Lower leg skin (tissue), 3 donors: ENCODE measurements at regions not wholly inside any gene's neighbourhood (a gene's known extent, or its start where the extent isn't known, plus 50 kb on each side); places are given as distances from the start of the nearest gene placed in this dataset.

ENCODE experiments used
- POLR2A ChIP-seq, 2 donors: fragments of 450-650 bp; IDR thresholded peaks; one replicate each; pipeline ENCODE4 v1.6.1; 2016 to 2017; ENCODE audit warnings: antibody characterized with exemption in 2 of 2, mild to moderate bottlenecking in 1 of 2, moderate library complexity in 1 of 2
- TF ChIP-seq, protein P1 (sequence below), 3 donors: fragments of 450-650 bp; IDR thresholded peaks; one replicate each; pipeline ENCODE4 v1.5.1; 2016; ENCODE audit warnings: antibody characterized with exemption in 3 of 3, mild to moderate bottlenecking in 3 of 3, moderate library complexity in 2 of 3

DNA sequence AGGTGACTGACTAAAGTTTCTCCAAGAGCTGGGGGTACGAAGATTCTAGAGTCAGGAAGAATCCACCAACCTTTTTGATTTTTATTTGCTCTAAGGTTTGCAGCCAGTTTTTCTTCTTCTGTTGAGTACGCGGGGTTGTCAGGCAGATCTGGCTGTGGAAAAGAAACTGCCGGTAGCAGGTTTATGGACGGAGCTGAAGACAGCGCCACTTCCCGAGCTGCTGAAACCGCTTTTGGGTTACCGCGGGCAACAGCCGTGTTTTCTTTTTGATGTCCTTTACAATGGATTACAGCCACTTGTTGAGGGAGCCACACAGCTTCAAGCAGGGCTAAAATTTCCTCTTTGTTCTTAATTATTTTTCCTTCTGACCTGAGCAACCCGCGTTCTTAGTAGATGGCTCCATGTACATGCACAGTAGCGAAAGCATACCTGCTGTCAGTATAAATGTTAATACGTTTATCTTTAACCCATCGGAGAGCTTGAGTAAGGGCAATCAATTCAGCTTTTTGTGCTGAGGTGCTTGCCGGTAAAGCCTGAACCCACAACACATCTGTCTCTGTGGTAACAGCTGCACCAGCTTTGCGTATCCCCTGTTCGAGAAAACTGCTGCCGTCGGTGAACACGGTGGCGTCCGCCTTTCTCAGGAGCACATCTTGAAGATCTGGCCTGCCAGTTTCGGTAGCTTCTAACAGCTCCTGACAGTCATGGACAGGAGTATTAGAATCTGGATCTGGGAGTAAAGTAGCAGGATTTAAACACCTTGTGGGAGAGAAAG lies 674.3 kb downstream of the TMEM121 start:
- TF ChIP-seq, protein P1, sequence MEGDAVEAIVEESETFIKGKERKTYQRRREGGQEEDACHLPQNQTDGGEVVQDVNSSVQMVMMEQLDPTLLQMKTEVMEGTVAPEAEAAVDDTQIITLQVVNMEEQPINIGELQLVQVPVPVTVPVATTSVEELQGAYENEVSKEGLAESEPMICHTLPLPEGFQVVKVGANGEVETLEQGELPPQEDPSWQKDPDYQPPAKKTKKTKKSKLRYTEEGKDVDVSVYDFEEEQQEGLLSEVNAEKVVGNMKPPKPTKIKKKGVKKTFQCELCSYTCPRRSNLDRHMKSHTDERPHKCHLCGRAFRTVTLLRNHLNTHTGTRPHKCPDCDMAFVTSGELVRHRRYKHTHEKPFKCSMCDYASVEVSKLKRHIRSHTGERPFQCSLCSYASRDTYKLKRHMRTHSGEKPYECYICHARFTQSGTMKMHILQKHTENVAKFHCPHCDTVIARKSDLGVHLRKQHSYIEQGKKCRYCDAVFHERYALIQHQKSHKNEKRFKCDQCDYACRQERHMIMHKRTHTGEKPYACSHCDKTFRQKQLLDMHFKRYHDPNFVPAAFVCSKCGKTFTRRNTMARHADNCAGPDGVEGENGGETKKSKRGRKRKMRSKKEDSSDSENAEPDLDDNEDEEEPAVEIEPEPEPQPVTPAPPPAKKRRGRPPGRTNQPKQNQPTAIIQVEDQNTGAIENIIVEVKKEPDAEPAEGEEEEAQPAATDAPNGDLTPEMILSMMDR (IDR thresholded peaks at IDR 0.05): no peak
- TF ChIP-seq POLR2A (IDR thresholded peaks at IDR 0.05): no peak
